ENCODE measurements at regions not wholly inside any gene's neighbourhood (a gene's known extent, or its start where the extent isn't known, plus 50 kb on each side); places are given as distances from the start of the nearest gene placed in this dataset.
A peak's percentile ranks its signal among the peaks of the same experiment; 100 is the strongest.

DNA sequence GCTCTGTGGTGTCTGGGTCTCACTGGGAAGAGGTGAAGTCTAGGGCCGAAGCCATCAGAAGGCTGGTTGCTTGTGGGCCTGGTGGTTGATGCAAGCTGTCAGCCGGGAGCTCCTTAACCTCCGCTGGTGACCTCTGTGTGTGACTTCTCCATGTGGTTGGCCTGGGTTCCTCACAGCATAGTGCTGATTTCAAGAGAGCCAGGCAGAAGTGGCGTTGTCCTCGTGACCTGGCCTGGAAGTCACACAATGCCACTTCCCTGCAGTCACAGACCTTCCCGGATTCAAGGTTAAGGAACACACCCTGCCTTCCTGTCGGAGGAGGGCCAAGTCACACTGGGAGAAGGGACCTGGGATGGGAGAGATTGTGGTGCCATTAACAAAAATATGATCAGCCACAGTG, 303.7 kb upstream of the HS6ST1 start:
- no peak for DNase-seq (ENCODE audit: low read depth in 4 of 4, low spot score in 3 of 4)

DNA sequence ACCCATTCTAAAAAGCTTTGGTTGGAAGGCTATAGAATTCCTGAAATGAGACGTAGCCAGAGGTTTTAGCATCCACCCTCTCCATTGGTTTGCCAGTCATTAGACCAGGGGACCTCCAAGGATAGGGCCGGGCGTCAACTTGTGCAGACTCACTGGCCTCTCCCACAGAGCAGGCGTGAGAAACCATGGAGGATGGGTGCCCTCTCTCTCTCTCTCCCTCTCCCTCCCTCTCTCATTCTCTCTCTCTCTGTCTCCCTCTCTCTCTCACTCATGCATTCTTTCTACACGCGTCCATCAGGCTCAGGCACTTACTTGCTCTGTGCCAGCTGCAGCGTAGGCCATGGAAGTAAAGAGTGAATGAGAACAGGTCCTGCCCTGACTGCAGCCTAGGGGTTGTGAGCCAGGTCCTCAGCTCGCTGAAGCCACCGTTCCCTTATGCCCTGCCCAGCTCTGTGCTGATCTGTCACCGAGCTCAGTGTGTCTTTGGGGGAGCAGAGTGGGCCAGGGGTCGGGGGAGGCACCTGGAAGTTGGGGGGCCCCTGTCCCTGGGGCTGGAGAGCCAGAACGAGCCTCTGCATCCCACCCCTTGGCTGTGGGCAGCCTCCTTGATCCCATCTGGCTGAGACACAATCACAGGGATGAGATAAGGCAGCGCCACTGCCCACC, 304.4 kb upstream of the HS6ST1 start:
- DNase-seq (ENCODE audit: low read depth in 4 of 4, low spot score in 3 of 4), result no peak

DNA sequence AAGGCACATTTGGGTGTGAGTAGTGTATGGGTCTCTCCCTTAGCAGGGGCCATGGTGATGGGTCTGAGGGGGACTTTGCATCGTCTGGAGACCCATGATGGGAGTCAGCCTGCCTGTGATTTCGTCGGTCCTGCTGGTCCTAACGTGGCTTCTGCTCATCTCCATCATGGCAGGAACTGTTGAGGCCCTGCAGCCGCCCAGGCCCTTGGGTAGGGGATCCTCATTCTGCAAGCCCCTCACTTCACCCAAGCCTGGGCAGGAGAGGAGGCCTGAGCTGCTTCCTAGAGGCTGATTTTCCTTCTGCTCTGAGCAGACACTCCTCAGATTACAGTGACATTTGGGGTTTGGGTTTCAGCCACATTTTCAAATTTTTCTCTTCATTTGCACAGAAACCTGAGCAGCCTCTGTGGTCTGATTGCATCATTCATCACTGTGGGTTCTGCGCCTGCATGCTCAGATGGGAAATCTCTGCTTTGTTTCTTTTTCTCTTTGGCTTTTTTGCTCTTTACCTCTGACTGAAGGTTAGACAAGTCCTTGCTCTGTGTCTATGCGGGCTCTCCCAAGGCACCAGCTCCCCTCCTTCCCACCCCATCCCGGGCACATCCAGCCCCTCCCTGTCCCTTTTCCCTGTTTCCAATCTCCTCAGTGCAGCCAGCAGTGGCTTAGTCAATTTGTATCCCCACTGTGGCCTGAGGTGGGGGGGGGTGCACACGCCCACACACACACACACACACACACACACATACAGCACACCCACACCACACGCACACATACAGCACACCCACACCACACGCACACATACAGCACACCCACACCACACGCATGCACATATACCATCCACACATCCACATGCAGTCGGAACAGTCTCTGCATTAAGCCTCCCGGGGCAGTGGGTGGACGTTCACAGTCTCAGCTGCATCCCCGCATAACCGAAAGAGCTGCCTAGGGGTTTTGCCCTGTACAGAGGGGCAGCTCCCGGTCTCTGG, 305.4 kb upstream of the HS6ST1 start:
- DNase-seq (ENCODE audit: low read depth in 4 of 4, low spot score in 3 of 4), result no peak

DNA sequence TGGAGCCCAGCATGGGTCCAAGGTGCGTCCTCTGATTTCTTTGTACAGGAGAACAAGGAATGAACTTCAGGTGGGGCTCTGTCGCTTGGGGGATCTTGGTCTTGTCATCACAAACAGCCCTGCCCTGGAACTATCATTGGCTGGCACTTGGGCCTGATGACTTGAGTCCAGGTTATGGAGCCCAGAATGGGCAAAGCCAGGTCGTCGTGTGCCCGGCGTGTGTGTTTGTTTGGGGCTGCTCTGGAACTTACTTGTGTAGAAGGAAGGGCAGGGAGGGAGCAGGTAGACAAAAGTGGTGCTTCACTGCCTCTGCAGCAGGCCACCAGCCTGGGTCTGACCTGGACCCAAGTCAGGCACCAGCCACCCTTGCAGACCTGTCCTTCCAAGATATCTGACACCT, 306.3 kb upstream of the HS6ST1 start:
- DNase-seq (ENCODE audit: low read depth in 4 of 4, low spot score in 3 of 4), result no peak

DNA sequence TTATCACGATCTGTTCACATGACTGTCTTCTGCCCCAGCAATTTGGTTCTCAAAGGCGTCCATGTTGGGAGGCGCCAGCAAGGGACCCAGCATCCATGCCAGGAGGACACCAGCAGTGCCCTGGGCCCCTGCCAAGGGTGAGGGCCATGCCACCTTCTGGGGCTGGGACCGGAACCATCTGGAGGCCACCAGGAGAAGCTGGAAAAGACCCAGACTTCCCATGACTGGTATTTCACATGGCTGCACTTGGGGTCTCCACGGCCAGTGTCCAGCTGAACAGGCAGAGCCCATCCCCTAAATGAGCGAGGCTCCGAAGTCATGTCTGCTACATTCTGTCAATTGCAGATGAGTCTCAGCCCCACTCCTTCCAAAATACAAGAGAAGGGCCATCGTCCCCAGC, 306.8 kb upstream of the HS6ST1 start:
- no peak for DNase-seq (ENCODE audit: low read depth in 4 of 4, low spot score in 3 of 4)

DNA sequence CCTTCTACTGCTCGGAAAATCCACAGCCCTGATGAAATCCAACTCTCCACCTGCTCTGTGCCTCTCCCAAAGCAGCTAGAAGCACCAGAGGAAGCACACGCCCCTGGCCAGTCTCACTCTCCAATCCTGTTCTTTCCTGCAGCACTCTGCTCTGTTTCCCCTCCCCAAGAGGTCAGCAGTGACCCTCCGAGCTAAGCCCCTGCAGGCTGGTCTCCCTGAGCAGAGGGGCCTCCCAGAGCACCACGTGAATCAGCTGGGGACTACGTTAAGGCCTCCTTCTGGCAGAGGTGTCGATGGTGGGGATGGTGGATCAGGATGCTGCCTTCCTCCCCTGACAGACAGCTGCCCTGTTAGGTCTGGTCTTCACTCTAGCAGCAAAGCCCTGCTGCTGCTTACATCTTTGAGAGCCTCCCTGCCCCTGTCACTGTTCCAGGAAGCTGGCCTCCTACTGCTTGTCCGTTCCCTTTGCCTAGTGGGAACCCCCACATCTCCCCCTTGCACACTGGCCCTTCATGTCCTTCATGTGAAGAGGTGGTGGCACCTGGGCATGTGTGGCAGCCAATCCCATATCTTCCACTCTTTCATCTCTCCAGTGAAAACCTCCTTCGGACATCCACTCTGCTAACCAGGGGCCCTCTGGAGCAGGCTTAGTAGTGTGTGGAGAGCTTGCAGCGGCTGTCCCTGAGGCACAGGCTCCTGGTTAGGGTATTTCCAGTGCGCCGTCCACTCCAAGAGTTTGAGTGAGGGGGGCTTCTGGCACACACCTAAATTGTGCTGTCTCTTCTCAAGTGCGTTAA, 307.5 kb upstream of the HS6ST1 start:
- no peak for DNase-seq (ENCODE audit: low read depth in 4 of 4, low spot score in 3 of 4)

DNA sequence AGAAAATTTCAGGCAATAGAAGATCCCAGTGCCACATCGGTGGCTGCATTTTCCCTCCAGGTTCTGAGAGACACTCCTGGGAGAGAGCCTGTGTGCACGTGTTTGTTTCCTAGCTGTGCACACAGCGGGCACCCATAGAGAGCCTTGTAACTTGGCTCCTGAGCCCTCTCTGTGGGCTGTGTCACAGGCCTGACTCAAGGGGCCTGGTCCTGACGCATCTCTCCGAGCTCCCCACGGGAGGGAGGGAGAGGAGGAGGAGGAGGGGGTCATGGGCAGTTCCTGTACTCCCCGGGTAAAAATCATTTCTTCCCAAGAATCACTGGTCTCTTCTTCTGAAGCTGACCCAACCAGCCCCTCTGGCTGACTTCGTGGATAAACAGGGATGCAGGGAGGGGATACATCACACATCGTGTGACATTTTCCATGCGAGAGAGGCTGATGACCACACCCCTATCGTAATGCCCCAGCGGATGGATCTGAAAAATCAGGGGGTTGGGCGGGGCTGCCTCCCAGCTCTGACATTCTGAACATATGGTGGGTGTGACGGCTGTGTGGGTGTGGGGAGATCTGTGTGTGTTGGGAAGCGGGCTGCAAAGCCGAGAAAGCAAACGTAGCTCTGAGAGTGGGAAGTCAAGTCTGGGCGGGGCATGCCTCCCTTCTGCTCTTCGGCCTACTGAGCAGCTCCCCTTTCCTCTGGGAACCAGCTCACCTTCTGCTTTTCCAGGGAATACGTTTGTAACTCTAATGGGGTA, 308.3 kb upstream of the HS6ST1 start:
- no peak for DNase-seq (ENCODE audit: low read depth in 4 of 4, low spot score in 3 of 4)

DNA sequence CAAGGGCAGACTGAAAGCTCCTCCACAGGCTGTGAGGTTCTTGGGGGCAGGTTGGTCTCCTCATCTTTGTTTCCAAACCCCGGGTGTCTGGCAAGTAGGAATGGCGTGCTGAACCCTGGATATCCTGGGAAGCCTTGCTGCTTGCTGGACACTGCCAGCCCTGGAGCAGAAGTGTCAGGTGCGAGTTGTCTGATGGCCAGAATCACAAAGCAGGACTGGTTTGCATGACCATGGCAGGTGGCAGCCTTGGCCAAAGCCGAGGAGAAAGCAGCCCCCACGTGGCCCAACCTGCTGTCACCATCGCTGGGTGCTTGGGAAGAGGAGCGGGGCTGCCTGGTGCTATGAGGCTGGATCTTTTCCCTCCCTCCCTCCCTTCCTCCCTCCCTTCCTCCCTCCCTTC, 309.5 kb upstream of the HS6ST1 start:
- DNase-seq (ENCODE audit: low read depth in 4 of 4, low spot score in 3 of 4), result no peak

DNA sequence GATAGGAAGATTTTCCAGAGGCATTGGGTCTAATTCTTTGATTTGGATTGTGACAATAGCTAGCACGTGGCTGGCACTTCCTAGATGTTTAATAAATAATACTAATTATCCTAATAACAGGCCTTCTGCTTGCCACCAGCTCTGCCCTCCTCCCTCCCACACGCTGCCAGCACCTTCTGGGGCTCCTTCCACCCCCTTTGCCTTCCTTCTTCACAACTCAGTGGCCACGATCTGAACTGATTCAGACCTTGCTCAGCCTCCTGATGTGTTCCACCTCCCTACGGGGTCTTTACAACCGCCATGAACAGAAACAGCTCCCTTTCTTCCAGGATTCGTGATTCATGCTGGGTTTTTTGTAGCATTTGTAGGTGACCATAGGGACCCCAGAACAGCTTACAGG, 310.3 kb upstream of the HS6ST1 start:
- no peak for DNase-seq (ENCODE audit: low read depth in 4 of 4, low spot score in 3 of 4)

DNA sequence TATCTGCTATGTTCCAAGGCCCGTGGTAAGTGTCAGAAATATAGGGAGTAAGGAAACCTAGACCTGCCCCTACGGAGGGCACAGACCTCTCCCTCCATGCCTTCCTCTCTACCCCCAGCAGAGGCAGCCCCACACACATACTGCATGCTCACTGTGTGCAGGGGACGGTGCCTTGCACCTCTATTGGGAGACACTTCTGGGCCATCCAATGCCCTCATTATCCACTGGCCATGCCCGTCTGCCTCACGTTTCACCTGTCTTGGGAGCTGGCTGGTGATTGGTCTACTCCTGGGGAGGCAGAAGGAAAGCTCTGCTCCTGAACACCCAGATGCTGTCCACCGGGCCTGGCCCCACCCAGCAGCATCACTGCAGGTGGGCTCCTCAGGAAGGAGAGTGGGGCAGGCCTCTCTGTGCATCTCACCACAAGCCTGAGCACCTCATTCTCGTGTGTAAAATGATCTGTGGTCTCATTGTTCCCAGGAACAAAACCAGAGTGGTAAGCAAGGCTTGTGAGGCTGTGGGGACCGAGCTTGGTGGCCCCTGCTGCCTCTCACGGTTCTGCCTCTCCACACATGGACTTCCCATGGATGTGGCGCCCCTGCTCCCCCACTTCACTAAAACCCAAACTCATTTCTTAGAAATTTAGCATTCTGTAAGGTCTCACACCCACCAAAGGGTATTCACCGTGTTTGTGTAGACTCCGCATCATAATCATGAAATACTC, 312.5 kb upstream of the HS6ST1 start:
- DNase-seq (ENCODE audit: low read depth in 4 of 4, low spot score in 3 of 4), result no peak

DNA sequence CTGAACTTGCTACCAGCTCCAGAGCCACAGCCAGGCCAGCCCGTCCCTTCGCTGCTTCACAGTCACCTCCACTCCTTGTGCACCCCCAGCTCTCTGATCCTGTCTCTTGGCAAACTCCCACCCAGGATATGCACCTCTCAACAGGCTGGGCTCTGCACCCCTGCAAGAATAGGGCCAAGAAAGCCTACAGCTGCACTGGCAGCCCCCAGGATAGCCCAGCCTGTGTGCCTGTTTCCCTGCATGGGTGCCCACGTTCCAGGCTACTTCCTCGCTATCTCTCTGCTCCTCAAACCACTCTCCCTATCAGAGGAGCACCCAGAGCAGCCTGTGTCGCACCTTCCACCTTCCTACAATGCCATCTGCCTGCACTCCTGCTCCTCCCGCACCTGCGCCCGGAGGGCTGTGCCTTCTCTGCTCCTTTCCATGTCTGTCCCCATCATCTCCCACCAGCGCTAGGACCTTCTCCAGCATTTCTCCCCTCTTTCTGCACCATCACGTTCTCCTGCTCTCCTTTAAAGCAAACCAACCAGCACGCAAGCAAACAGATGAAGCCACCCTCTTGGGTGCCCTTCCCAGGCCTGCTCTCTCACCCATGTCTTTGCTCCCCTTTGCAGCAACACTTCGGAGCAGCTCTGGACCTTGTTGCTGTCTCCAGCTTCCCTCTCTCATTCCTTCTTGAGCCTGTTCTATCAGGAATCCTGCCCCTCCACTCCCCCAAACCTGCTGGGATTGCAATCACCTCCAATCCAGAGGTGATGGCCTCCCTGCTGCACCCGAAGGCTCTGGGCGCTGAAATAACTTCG, 313.2 kb upstream of the HS6ST1 start:
- DNase-seq (ENCODE audit: low read depth in 4 of 4, low spot score in 3 of 4), result no peak

DNA sequence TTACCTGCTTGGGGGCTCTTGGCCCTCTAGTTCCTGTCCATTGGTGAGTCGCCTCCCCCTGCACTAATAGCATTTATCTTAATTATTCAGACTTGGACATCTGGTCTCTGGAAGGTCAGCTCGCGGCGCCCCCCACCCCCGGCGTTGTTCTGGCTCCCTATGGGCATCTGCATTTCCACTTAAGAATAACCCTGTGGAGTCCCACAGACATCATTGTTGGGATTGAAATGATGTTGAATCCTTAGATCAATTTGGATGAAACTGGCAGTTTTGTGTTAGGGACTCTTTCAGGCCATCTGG, 313.8 kb upstream of the HS6ST1 start:
- no peak for DNase-seq (ENCODE audit: low read depth in 4 of 4, low spot score in 3 of 4)

DNA sequence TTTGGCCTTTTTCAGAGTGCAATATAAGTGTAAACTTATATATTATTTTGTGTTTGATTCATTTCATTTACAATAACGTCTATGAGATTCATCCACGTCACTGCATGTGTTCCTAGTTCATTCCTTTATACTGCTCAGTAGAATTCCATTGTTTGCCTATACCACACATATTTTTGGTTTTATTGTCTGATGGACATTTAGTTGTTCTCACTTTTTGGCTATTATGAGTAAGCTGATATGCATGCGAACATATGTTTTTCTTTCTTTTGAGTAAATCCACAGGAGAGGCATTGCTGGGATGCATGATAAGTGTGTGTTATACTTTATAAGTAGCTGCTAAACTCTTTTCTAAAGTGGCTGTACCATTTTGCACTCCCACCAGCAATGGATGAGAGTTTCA, 314.8 kb upstream of the HS6ST1 start:
- DNase-seq (ENCODE audit: low read depth in 4 of 4, low spot score in 3 of 4), result no peak

DNA sequence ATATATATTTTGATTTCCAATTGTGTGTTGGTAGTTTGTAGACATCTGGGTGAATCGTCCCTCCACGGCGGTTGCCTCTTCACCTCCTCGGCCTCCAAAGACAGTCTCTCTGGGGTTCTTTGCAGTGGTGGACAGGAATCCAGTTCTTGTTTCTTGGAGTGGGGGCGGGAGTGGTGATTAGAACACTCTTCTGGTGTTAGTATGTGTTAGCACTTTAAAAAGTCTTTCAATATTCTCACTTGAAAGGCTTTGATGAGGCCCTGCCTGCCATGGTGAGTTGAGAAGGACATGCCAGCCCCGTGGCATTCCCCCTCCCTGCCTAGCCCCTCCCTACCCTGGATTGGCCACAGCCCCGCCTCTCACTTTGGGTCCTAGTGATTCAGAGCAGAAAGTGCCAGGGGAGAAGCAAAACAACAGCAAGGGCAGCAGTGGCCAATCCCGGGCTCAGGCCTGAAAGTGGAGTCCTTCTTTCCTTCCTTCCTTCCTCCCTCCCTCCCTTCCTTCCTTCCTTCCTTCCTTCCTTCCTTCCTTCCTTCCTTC, 316.8 kb upstream of the HS6ST1 start:
- DNase-seq (ENCODE audit: low read depth in 4 of 4, low spot score in 3 of 4), result no peak

DNA sequence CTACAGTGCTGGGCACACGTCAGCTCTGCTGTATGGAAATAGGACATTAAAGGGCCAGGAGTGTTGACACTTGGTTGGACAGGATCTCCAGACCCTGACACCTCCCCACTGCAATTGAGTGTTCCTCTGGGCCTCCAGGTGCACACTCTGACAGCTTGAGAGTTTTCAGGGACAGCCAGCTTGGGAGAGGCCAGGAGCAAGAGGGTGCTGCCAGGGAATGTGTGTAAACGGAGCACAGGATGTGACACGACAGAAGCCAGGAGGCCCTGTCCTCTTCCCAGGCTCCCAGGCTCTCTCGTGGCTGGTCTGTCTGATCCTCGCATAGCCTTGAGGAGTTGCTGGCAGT, 318.1 kb upstream of the HS6ST1 start:
- DNase-seq (ENCODE audit: low read depth in 4 of 4, low spot score in 3 of 4), result no peak

DNA sequence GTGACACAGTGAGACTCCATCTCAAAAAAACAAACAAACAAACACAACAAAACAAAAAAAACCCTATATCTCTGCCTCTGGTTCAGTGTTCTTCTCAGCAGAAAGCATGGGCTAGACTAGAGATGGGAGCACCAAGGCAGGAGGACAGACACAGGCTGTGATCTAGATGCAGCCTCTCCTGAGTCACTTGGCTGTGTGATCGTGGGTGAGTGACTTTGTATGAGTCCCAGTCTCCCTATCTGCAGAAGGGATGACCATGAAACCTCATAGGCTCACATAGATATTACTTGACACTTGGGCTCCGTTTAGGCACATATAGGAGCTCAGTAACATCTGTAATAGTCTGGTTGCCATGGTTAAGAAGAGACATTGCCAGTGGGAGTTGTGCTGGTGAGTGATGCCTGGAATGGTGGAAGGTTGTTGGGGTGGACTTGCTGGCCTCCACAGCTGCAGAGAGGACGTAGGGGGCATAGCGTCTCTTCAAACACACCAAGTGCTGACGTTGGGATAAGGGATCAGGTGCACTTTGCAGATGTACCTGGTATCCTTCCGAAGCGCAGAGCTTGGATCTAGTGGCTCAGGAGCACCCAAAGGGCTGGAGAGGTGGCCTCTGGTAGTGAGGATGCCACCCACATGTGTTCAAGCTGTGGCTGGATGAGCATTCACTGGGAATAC, 318.9 kb upstream of the HS6ST1 start:
- no peak for DNase-seq (ENCODE audit: low read depth in 4 of 4, low spot score in 3 of 4)

DNA sequence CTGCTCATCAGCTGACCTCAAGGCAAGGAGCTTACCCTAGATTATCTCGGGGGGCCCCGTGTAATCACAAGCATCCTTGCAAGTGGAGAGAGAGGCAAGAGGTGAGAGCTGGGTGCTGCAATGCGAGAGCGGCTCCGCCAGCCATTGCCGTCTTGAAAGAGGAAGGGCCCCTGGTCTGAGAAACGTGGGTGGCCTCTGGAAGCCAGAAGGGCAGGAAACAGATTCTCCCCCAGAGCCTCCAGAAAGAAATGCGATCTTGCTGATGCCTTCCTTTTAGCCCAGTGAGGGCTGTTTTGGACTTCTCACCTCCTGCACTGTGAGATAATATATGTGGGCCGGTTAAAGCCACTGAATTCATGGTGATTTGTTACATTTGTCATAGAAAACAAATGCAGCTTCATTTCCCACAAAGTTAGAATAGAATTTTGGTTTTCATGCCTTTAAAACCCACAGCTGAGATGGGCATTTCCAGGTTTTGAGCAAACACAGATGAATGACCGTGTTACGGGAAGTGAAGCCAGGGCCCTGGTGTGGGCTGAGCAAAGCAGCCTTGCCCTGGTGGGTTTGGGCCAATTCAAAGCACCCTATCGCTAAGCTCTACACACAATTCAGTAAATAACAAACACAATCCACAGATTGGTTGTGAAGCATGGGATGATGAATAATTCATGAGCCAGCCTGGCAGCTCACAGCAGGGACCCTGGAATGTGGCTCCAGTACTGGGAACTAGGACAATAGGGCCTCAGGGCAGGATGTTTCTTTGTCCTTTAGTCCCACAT, 319.9 kb upstream of the HS6ST1 start:
- peak; percentile 18 to 51 (median 39) for DNase-seq (ENCODE audit: low read depth in 4 of 4, low spot score in 3 of 4)

DNA sequence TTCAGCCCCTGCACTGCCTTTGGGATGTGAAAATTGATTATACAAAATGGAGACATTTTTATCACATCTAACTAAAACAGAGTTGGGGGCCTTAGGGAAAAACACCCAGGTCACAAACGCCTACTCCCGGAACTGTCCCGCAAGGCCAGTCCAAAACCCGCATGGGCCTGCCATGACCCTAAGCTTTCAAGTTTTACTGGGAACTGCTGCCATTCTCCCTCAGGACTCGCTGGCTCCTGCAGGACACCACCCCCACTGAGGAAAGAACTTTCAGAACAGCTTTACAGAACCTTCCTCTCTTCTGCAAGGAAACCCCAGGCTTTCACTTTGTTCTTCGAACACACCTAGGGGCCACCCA, 320.4 kb upstream of the HS6ST1 start:
- DNase-seq (ENCODE audit: low read depth in 4 of 4, low spot score in 3 of 4), result no peak
